CD4-positive, alpha-beta memory T cell (primary cell): ENCODE measurements at regions not wholly inside any gene's neighbourhood (a gene's known extent, or its start where the extent isn't known, plus 50 kb on each side); places are given as distances from the start of the nearest gene placed in this dataset.
A peak's percentile ranks its signal among the peaks of the same experiment; 100 is the strongest.

Experiments
- CTCF ChIA-PET: fragments of 350-600 bp; sonication (Branson Sonifier 250); formaldehyde crosslinking; loops from one replicate; lab custom pipeline; 2021; ENCODE audit warnings: inconsistent platforms; ENCODE audit not compliant: partially characterized antibody; lab: Charles Lee
- POLR2A ChIA-PET: fragments of 350-600 bp; sonication (Branson Sonifier 250); formaldehyde crosslinking; loops from one replicate; lab custom pipeline; 2021; ENCODE audit not compliant: partially characterized antibody; lab: Charles Lee
- DNase-seq, 5 donors: peaks; one replicate each; pipeline versions ENCODE4 v3.0.0 to v3.0.0-alpha.2; 2020 to 2022; ENCODE audit warnings: mixed read lengths in 1 of 5
- H3K27ac ChIP-seq: one replicate; pipeline ENCODE4 v1.7.0; 2013; ENCODE audit warnings: low read depth, low read length
- H3K27me3 ChIP-seq: 2 replicates; pipeline ENCODE4 v1.7.0; 2013; ENCODE audit warnings: mild to moderate bottlenecking, low read length, moderate library complexity; ENCODE audit not compliant: insufficient read depth
- H3K36me3 ChIP-seq: 2 replicates; pipeline ENCODE4 v1.7.0; 2013; ENCODE audit warnings: mild to moderate bottlenecking, low read length, moderate library complexity; ENCODE audit not compliant: insufficient read depth
- H3K4me1 ChIP-seq: 2 replicates; pipeline ENCODE4 v1.7.0; 2013; ENCODE audit warnings: mild to moderate bottlenecking, low read length, moderate library complexity; ENCODE audit not compliant: insufficient read depth
- H3K4me3 ChIP-seq, 2 donors: one replicate each; pipeline ENCODE4 v1.7.0; 2013; ENCODE audit warnings: low read length in 2 of 2, mild to moderate bottlenecking in 1 of 2
- H3K9me3 ChIP-seq, 2 donors: one replicate each; pipeline ENCODE4 v1.7.0; 2013; ENCODE audit warnings: low read length in 2 of 2, control low read depth in 1 of 2; ENCODE audit not compliant: control insufficient read depth in 1 of 2
- H3K27ac Mint-ChIP-seq, 7 donors: one replicate each; pipeline ENCODE4 v1.8.0; 2020 to 2021; ENCODE audit warnings: mixed read lengths in 7 of 7, mild to moderate bottlenecking in 6 of 7, inconsistent platforms in 3 of 7, moderate library complexity in 3 of 7
- H3K27me3 Mint-ChIP-seq, 2 donors: one replicate each; pipeline ENCODE4 v1.8.0; 2020 to 2021; ENCODE audit warnings: mixed read lengths in 2 of 2
- H3K36me3 Mint-ChIP-seq, 2 donors: one replicate each; pipeline ENCODE4 v1.8.0; 2020 to 2021; ENCODE audit warnings: mixed read lengths in 2 of 2, inconsistent platforms in 1 of 2, mild to moderate bottlenecking in 1 of 2
- H3K4me1 Mint-ChIP-seq, 4 donors: one replicate each; pipeline ENCODE4 v1.8.0; 2020 to 2021; ENCODE audit warnings: mixed read lengths in 4 of 4, mild to moderate bottlenecking in 1 of 4
- H3K4me3 Mint-ChIP-seq, 8 donors: one replicate each; pipeline ENCODE4 v1.8.0; 2020 to 2021; ENCODE audit warnings: mixed read lengths in 8 of 8, mild to moderate bottlenecking in 7 of 8, moderate library complexity in 6 of 8, inconsistent platforms in 3 of 8
- H3K9me3 Mint-ChIP-seq, 8 donors: one replicate each; pipeline ENCODE4 v1.8.0; 2020 to 2021; ENCODE audit warnings: mixed read lengths in 8 of 8, mild to moderate bottlenecking in 5 of 8, inconsistent platforms in 3 of 8, moderate library complexity in 1 of 8
- intact Hi-C: fragments of 100-400 bp; cut with micrococcal nuclease; formaldehyde crosslinking; loops from one replicate; pipeline ENCODE4 v1.15.1; 2023

DNA sequence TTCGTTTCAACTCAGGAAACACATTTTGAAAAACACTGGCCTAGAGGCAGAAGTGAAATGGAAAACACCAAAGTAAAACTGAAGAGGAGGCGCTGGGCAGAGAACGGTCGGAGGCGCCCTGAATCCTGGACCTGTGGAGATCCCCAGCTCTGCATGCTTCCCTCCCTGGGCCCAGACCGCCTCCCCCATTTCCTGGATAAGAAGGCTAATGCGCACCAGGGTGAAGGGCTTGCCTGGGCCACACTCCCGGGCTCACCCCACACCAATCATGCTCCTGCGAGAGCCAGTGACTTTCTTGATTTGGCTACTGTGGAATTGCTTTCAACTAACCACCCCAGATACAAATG is 167.1 kb downstream of the CRYBB2 start:
- no peak for DNase-seq
- Mint-ChIP-seq H3K27me3 (no peaks in the 10 kb centered on the region), H3K4me3 (peak overlapping the region in 1 of 8 donors; percentile 10), H3K36me3 (no peaks in the 10 kb centered on the region), H3K4me1 (peaks cover 35 to 67% (median 49%) of the 10 kb centered on the region in 4 donors), H3K9me3 (no peaks in the 10 kb centered on the region), H3K27ac (peak overlapping the region in 5 of 7 donors; percentile 10 to 66 (median 23))
- ChIA-PET POLR2A (no interaction called here), CTCF (no interaction called here)
- Histone ChIP-seq H3K9me3 (no peaks in the 10 kb centered on the region), H3K27ac (no peak overlapping the region), H3K27me3 (no peaks in the 10 kb centered on the region), H3K4me1 (peaks cover 44% of the 10 kb centered on the region), H3K4me3 (no peak overlapping the region), H3K36me3 (no peaks in the 10 kb centered on the region)
- intact Hi-C loops = no loop called here

DNA sequence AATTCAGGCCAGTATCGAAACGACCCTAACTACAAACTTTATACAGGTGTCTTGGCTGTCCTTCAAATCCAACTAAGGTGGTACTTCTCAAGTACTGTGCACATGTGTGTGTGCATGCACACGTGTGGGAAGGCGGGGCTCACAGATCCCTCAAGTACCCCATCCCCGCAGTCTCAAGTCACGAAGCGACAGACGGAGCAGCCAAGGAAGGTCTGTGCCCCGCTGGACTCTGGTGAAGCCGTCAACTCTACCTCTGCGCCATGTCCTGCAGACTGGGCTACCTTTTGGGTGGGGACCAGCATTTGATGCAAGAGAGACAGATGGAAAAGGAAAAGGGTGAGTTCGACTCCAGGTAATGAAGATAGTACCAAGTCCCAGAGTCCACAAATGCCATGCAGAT is 169.0 kb downstream of the CRYBB2 start:
- no peaks in the 10 kb centered on the region for H3K27me3 ChIP-seq
- H3K4me1 Mint-ChIP-seq = peaks cover 28 to 76% (median 50%) of the 10 kb centered on the region in 4 donors
- H3K4me3 Mint-ChIP-seq = peak overlapping the region in 5 of 8 donors; percentile 25 to 56 (median 49)
- no peaks in the 10 kb centered on the region for H3K36me3 ChIP-seq
- no peaks in the 10 kb centered on the region for H3K9me3 Mint-ChIP-seq
- H3K27ac Mint-ChIP-seq = peak overlapping the region in 1 of 7 donors; percentile 61
- no peak overlapping the region for H3K4me3 ChIP-seq
- intact Hi-C loops = no loop called here
- no peaks in the 10 kb centered on the region for H3K9me3 ChIP-seq
- no peak overlapping the region for H3K27ac ChIP-seq
- ChIA-PET CTCF (no interaction called here), POLR2A (no interaction called here)
- H3K4me1 ChIP-seq = peaks cover 44% of the 10 kb centered on the region
- H3K27me3 Mint-ChIP-seq = no peaks in the 10 kb centered on the region
- no peak for DNase-seq
- H3K36me3 Mint-ChIP-seq = no peaks in the 10 kb centered on the region

DNA sequence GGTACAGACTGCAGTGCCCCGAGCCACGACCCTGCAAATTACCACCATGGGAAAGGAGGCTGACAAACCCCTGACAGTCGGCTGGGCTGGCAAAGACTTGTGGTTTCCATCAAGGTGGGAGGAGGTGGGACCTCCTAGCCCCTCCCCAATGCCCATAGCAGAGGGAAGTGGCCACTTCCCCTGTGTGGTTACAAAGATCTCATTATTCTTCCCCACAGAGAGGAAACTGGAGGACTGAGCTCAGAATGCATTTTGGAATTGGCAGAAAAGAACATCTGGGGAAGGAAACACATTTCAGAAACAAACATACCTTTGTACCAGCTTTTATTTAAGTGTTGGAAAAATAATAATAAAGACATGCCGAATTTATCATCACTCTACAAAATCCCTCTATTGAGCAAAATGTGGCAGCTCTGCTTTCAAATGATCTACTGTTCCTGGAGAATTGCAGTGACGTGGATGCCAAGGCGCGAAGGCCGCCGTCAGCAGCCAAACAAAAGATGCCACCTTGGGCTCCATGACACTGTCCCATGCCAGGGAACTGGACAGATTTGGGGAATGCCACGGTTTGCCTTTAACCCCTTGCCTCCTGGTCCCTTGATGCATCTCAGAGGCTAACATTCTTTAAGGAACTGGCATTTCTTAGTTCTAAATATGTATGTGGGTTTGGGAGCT is 169.6 kb downstream of the CRYBB2 start:
- H3K36me3 ChIP-seq = no peaks in the 10 kb centered on the region
- H3K4me1 Mint-ChIP-seq = peaks cover 28 to 72% (median 48%) of the 10 kb centered on the region in 4 donors
- no peaks in the 10 kb centered on the region for H3K9me3 Mint-ChIP-seq
- H3K27ac Mint-ChIP-seq = peak overlapping the region in 4 of 7 donors; percentile 27 to 70 (median 60)
- H3K27ac ChIP-seq = no peak overlapping the region
- ChIA-PET CTCF (no interaction called here), POLR2A (no interaction called here)
- H3K9me3 ChIP-seq = no peaks in the 10 kb centered on the region
- no peak for DNase-seq
- peak overlapping the region in 6 of 8 donors; percentile 29 to 56 (median 49) for H3K4me3 Mint-ChIP-seq
- H3K4me3 ChIP-seq = no peak overlapping the region
- intact Hi-C loops = no loop called here
- H3K4me1 ChIP-seq = peaks cover 44% of the 10 kb centered on the region
- H3K36me3 Mint-ChIP-seq = no peaks in the 10 kb centered on the region
- no peaks in the 10 kb centered on the region for H3K27me3 ChIP-seq
- H3K27me3 Mint-ChIP-seq = no peaks in the 10 kb centered on the region

DNA sequence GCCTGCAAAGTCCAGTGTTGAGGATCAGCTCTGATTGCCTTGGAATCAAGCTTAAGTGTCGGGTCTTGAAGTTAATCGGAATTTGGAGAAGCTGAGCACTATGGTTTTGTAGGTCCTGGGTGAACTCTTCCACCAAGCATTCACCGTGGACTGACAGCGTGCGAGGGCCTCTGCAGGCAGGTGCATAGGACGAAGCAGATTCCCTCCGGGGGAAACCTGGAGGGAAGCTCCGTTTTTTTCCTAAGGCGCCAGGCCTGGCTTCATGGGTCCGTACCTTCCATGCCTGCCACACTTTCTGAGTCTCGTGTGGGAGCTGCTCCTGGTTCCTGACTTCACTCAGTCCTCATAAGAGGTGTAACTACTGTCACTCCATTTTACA is 170.1 kb downstream of the CRYBB2 start:
- H3K4me3 Mint-ChIP-seq = peak overlapping the region in 4 of 8 donors; percentile 7 to 56 (median 39)
- H3K4me1 ChIP-seq = peaks cover 44% of the 10 kb centered on the region

DNA sequence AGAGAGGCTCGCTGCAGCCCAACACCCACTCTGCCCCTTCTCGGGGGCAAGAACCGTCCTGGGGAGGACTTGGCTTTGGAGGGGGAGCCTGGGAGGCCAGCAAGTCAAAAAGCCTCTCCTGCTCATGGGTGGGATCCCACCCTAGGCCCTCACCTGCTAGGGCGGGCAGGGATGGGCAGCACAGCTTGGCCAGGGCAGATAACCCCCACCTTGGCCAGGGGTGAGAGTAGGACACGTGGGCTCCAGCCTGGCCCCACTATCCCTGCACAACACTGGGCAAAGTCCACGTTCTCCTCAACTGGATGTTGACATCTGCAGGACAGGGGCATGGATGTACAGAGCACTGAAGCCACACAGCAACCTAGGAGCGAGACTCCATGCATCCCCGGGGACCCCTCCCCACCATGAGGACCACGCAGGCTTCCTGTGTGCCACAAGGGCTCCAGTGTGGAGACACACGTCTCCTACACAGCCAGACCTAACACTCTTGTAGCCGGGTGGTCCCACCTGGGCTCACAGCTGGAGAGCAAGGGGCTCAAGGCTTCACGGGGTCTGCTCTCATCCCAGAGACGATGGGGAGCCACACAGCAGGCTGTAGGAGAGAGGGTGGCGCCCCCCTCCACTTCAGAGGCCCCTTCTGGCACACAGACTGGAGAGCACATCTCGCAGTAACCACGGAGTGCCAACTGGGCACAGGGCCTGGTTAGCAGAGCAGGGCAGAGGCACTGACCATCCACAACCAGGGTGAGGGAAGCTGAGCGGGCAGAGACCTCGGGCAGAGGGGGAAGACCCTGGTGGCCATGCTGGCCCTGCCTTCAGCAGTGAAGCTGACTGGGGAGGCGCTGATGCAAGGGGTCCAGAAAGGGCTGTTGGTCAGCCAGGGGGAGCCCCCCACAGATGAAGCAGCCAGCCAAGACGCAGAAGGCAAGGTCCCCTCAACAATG is 171.1 kb downstream of the CRYBB2 start:
- CTCF ChIA-PET = no interaction called here
- Mint-ChIP-seq H3K27ac (no peak overlapping the region), H3K9me3 (no peaks in the 10 kb centered on the region), H3K4me3 (no peak overlapping the region), H3K36me3 (no peaks in the 10 kb centered on the region), H3K4me1 (peaks cover 28 to 63% (median 47%) of the 10 kb centered on the region in 4 donors), H3K27me3 (no peaks in the 10 kb centered on the region)
- Histone ChIP-seq H3K4me1 (peaks cover 40% of the 10 kb centered on the region), H3K9me3 (no peaks in the 10 kb centered on the region), H3K36me3 (no peaks in the 10 kb centered on the region), H3K27ac (no peak overlapping the region), H3K4me3 (no peak overlapping the region), H3K27me3 (no peaks in the 10 kb centered on the region)
- no peak for DNase-seq
- intact Hi-C loops = no loop called here
- POLR2A ChIA-PET = no interaction called here

More for the DNA sequence above, 170.1 kb downstream of the CRYBB2 start:
- no peaks in the 10 kb centered on the region for H3K9me3 Mint-ChIP-seq
- Histone ChIP-seq H3K27me3 (no peaks in the 10 kb centered on the region), H3K9me3 (no peaks in the 10 kb centered on the region), H3K27ac (no peak overlapping the region), H3K36me3 (no peaks in the 10 kb centered on the region), H3K4me3 (no peak overlapping the region)
- POLR2A ChIA-PET = no interaction called here
- DNase-seq = no peak
- CTCF ChIA-PET = no interaction called here
- H3K36me3 Mint-ChIP-seq = no peaks in the 10 kb centered on the region
- H3K4me1 Mint-ChIP-seq = peaks cover 28 to 69% (median 49%) of the 10 kb centered on the region in 4 donors
- H3K27me3 Mint-ChIP-seq = no peaks in the 10 kb centered on the region
- peak overlapping the region in 1 of 7 donors; percentile 27 for H3K27ac Mint-ChIP-seq
- intact Hi-C loops = no loop called here

DNA sequence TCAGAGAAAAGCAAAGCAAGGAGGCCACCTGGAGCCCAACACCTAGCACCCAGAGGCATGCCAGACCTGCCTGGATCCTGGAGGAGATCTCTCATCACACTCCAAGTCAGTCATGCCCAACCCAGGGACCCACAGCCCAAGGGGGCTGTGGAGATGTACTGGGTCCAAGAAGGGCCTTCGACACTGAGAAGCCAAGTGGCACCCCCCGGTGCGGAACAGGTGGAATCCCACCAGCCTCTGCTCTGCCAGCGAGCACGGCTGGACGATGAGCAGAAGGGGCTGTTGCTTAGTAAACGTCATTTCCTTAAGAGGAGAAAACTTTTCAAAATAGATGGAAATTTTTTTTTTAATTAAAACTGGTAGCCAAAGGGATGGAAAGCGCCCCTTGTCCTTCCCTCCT is 171.9 kb upstream of the GRK3 start:
- H3K9me3 Mint-ChIP-seq = no peaks in the 10 kb centered on the region
- CTCF ChIA-PET = no interaction called here
- H3K9me3 ChIP-seq = no peaks in the 10 kb centered on the region
- H3K27ac Mint-ChIP-seq = no peak overlapping the region
- H3K27ac ChIP-seq = no peak overlapping the region
- peaks cover 23% of the 10 kb centered on the region for H3K4me1 ChIP-seq
- no peak overlapping the region for H3K4me3 ChIP-seq
- no peaks in the 10 kb centered on the region for H3K36me3 Mint-ChIP-seq
- no peak for DNase-seq
- H3K27me3 Mint-ChIP-seq = no peaks in the 10 kb centered on the region
- H3K4me3 Mint-ChIP-seq = no peak overlapping the region
- POLR2A ChIA-PET = no interaction called here
- intact Hi-C loops = no loop called here
- H3K4me1 Mint-ChIP-seq = peaks cover 26 to 57% (median 38%) of the 10 kb centered on the region in 4 donors
- no peaks in the 10 kb centered on the region for H3K27me3 ChIP-seq
- H3K36me3 ChIP-seq = no peaks in the 10 kb centered on the region

DNA sequence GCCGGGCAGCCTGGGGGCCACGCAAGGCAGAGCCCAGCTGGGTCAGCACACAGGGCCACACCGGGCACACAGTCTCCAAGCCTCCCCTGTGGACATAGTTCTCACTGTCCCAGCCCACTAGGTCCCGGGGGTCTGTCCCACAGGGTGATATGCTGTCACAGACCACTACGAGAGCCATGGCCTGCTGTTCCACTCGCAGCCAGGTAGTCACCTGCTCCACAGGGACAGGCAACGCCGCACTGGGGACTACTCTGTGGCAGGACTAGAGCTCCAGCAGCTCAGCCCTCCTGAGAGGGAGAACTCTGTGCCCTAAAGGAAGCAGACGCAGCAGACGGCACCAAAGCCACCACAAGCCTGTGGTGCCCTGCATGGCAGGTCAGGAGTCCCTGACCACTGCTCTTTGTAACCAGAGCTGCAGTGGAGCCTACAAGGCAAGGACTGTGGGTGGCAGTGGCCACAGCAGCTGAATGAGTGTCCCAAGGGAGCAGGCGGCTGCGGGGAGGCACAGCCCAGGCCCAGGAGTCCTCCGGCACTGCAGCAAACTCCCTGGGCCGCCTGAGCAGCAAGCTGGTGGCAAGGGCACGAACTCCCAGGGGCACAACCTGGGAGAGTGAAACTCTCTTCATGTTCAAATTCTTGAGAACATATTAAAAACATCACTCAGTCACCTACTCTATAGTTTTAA is 171.2 kb upstream of the GRK3 start:
- no peaks in the 10 kb centered on the region for H3K9me3 Mint-ChIP-seq
- no peak for DNase-seq
- Histone ChIP-seq H3K27ac (no peak overlapping the region), H3K36me3 (no peaks in the 10 kb centered on the region), H3K4me1 (peaks cover 24% of the 10 kb centered on the region), H3K9me3 (no peaks in the 10 kb centered on the region), H3K4me3 (no peak overlapping the region), H3K27me3 (no peaks in the 10 kb centered on the region)
- H3K27ac Mint-ChIP-seq = no peak overlapping the region
- CTCF ChIA-PET = no interaction called here
- H3K4me3 Mint-ChIP-seq = no peak overlapping the region
- peaks cover 26 to 54% (median 36%) of the 10 kb centered on the region in 4 donors for H3K4me1 Mint-ChIP-seq
- no peaks in the 10 kb centered on the region for H3K27me3 Mint-ChIP-seq
- no peaks in the 10 kb centered on the region for H3K36me3 Mint-ChIP-seq
- intact Hi-C loops = no loop called here
- POLR2A ChIA-PET = no interaction called here
